ENCODE measurements at regions not wholly inside any gene's neighbourhood (a gene's known extent, or its start where the extent isn't known, plus 50 kb on each side); places are given as distances from the start of the nearest gene placed in this dataset.

DNA sequence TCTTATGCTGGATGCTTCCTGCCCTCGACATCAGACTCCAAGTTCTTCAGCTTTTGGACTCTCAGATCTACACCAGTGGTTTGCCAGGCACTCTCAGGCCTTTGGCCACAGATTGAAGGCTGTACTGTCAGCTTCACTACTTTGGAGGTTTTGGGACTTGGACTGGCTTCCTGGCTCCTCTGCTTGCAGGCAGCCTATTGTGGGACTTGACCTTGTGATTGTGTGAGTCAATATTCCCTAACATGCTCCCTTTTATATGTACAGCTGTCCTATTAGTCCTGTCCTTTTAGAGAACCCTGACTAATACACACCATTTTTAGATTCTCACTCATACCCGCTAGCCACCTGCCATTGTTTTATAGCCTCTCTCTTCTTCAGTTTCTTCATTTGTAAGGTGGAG, 382.1 kb upstream of the TSHZ2 start:
- Histone ChIP-seq H3K4me1 (ENCODE audit: control insufficient read depth, insufficient read depth, low read length) (no peaks in the 10 kb centered on the region), H2AK9ac (replicated peaks; ENCODE audit: low read depth, low read length, poor library complexity) (no peak overlapping the region), H3K4ac (ENCODE audit: low read depth, low read length) (no peak overlapping the region), H3K9me1 (ENCODE audit: insufficient read depth, low read length) (no peaks in the 10 kb centered on the region), H3K14ac (replicated peaks; ENCODE audit: low read depth, low read length) (no peak overlapping the region), H4K5ac (ENCODE audit: low read depth, low read length) (no peak overlapping the region), H3K79me1 (ENCODE audit: low read depth in 1 of 2, low read length in 2 of 2) (no peaks in the 10 kb centered on the region), H2BK5ac (ENCODE audit: low read depth, low read length, poor library complexity, severe bottlenecking) (no peak overlapping the region), H4K91ac (ENCODE audit: insufficient read depth, low read depth, low read length) (no peak overlapping the region), H2AK5ac (ENCODE audit: low read depth, low read length) (no peak overlapping the region), H3K27me3 (ENCODE audit: control insufficient read depth, insufficient read depth, low read length) (no peaks in the 10 kb centered on the region), H3K23ac (ENCODE audit: low read depth, low read length) (no peak overlapping the region), H3K27ac (ENCODE audit: insufficient read depth, low read length) (no peak overlapping the region), H2AFZ (replicated peaks; ENCODE audit: low read length, poor library complexity) (no peak overlapping the region), H2BK120ac (ENCODE audit: low read depth, low read length) (no peak overlapping the region), H3K56ac (ENCODE audit: extremely low read depth, insufficient read depth, low read length) (no peak overlapping the region), H2BK15ac (ENCODE audit: low read depth, low read length) (no peak overlapping the region), H3K9me3 (ENCODE audit: control insufficient read depth, insufficient read depth, low read length) (no peaks in the 10 kb centered on the region), H3K18ac (ENCODE audit: low read depth, low read length) (no peak overlapping the region), H4K20me1 (ENCODE audit: insufficient read depth, low read length) (no peaks in the 10 kb centered on the region), H3K4me2 (ENCODE audit: low read depth, low read length) (no peak overlapping the region), H3K4me3 (ENCODE audit: insufficient read depth, low read depth, low read length) (no peak overlapping the region), H3K9ac (ENCODE audit: low read depth, low read length) (no peak overlapping the region), H2BK20ac (ENCODE audit: low read depth, low read length) (no peak overlapping the region), H4K8ac (ENCODE audit: low read depth in 2 of 2, low read length in 2 of 2) (no peak overlapping the region), H3K36me3 (ENCODE audit: control insufficient read depth, insufficient read depth, low read length) (no peaks in the 10 kb centered on the region)
- intact Hi-C loops (cut with micrococcal nuclease): no loop called here
- POLR2A ChIA-PET (ENCODE audit: unreplicated experiment): no interaction called here
- BruUV-seq (replicated peaks): no TSS peak
- in situ Hi-C loops (cut with MboI; ENCODE audit: low sequenced_read_pairs): no loop called here
- TF ChIP-seq MAZ (IDR thresholded peaks at IDR 0.05; ENCODE audit: borderline replicate concordance, low read depth, low read length) (no peak), RFX5 (IDR thresholded peaks at IDR 0.05; ENCODE audit: low read depth, low read length) (no peak), RCOR1 (IDR thresholded peaks at IDR 0.05; ENCODE audit: insufficient replicate concordance, low read length) (no peak), NFE2L2 (IDR thresholded peaks at IDR 0.05; ENCODE audit: low read depth, low read length) (no peak), RAD21 (IDR thresholded peaks at IDR 0.05; ENCODE audit: low read length) (no peak), CEBPB (IDR thresholded peaks at IDR 0.05; ENCODE audit: low read depth, low read length) (no peak), SMC3 (IDR thresholded peaks at IDR 0.05; ENCODE audit: low read depth, low read length) (no peak), CHD1 (IDR thresholded peaks at IDR 0.05; ENCODE audit: low read depth, low read length) (no peak), MXI1 (IDR thresholded peaks at IDR 0.05; ENCODE audit: borderline replicate concordance, low read depth, low read length) (no peak), POLR2A (IDR thresholded peaks at IDR 0.05; ENCODE audit: low read depth, low read length) (no peak), MAFK (IDR thresholded peaks at IDR 0.05; ENCODE audit: low read depth, low read length) (no peak), FOS (IDR thresholded peaks at IDR 0.05; ENCODE audit: low read depth, low read length) (no peak), BHLHE40 (IDR thresholded peaks at IDR 0.05; ENCODE audit: low read depth, low read length) (no peak)
- TF ChIP-seq, protein P1, sequence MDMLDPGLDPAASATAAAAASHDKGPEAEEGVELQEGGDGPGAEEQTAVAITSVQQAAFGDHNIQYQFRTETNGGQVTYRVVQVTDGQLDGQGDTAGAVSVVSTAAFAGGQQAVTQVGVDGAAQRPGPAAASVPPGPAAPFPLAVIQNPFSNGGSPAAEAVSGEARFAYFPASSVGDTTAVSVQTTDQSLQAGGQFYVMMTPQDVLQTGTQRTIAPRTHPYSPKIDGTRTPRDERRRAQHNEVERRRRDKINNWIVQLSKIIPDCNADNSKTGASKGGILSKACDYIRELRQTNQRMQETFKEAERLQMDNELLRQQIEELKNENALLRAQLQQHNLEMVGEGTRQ (IDR thresholded peaks at IDR 0.05; ENCODE audit: low read depth, low read length): no peak
- TF ChIP-seq, protein P2, sequence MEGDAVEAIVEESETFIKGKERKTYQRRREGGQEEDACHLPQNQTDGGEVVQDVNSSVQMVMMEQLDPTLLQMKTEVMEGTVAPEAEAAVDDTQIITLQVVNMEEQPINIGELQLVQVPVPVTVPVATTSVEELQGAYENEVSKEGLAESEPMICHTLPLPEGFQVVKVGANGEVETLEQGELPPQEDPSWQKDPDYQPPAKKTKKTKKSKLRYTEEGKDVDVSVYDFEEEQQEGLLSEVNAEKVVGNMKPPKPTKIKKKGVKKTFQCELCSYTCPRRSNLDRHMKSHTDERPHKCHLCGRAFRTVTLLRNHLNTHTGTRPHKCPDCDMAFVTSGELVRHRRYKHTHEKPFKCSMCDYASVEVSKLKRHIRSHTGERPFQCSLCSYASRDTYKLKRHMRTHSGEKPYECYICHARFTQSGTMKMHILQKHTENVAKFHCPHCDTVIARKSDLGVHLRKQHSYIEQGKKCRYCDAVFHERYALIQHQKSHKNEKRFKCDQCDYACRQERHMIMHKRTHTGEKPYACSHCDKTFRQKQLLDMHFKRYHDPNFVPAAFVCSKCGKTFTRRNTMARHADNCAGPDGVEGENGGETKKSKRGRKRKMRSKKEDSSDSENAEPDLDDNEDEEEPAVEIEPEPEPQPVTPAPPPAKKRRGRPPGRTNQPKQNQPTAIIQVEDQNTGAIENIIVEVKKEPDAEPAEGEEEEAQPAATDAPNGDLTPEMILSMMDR (conservative IDR thresholded peaks at IDR 0.05; ENCODE audit: low read depth, low read length): no peak
- TF ChIP-seq, protein P3, sequence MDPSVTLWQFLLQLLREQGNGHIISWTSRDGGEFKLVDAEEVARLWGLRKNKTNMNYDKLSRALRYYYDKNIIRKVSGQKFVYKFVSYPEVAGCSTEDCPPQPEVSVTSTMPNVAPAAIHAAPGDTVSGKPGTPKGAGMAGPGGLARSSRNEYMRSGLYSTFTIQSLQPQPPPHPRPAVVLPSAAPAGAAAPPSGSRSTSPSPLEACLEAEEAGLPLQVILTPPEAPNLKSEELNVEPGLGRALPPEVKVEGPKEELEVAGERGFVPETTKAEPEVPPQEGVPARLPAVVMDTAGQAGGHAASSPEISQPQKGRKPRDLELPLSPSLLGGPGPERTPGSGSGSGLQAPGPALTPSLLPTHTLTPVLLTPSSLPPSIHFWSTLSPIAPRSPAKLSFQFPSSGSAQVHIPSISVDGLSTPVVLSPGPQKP (IDR thresholded peaks at IDR 0.05; ENCODE audit: borderline replicate concordance, low read depth, low read length): no peak
- ATAC-seq (ENCODE audit: low read depth): no peak
- dilution Hi-C loops (cut with HindIII; ENCODE audit: low sequenced_read_pairs, unreplicated experiment): no loop called here
- CTCF ChIA-PET: no interaction called here
- DNase-seq: no peak
- no CpG with 5 or more reads among the region's 2 CpGs for WGBS, 2 experiments (ENCODE audit: extremely low coverage in 2 of 2, insufficient read length in 1 of 2)

Measured in IMR-90 (cell line).